Left lobe of liver (tissue), 2 donors: ENCODE measurements at regions not wholly inside any gene's neighbourhood (a gene's known extent, or its start where the extent isn't known, plus 50 kb on each side); places are given as distances from the start of the nearest gene placed in this dataset.

Experiments used
- ATAC-seq: fragments of 200-7000 bp; cut with Tn5 transposase; one replicate; pipeline ENCODE4 v1.9.1; 2020; ENCODE audit warnings: mild to moderate bottlenecking, moderate library complexity
- DNase-seq: peaks from one replicate; pipeline ENCODE4 v3.0.0-alpha.2; 2020; ENCODE audit warnings: low spot score
- donor health status: DM: no; HTN: no; CAD: no; lungs with moderate emphysema.
- donor health status: DM: no; HTN: yes; CAD: no.

DNA sequence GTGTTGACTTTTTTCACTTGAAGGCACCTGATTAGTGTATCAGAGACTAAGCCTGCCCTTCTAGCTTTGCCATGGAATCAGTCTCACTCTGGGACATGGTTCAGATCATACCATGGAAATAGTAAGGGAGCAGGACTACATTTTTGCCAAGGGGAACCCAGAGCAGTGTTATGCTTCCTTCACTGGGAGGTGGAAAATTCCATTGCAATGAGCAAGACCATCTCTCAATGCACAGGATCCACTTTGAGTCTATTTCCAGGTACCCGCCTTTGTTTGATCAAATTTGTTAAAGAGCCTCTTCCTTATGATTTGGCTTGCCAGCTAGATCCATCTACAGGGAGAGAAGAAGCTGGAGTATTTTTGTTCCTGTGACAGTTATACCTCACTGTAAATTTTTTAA is 395.8 kb downstream of the MTX2 start:
- ATAC-seq (no peak), DNase-seq (no peak)

DNA sequence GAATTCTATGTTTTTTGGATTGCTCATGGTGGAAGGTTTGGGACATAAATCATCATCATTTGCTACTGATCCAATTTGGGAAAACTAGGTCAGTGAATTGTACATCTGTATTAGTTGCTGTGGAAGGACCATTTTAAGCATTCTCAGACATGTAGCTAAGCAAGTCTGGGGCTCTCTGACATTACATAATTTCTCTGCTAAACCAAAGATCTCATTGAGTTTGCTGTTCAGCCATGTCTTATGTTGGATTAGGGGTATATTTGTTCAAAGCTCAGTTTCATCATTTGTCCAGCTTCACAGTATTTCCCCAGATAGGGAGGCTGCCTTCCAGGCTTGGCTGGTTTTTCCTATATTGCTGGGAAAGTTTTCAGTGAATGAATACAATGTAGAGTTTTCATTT is 399.7 kb downstream of the MTX2 start:
- DNase-seq (no peak), ATAC-seq (no peak)

DNA sequence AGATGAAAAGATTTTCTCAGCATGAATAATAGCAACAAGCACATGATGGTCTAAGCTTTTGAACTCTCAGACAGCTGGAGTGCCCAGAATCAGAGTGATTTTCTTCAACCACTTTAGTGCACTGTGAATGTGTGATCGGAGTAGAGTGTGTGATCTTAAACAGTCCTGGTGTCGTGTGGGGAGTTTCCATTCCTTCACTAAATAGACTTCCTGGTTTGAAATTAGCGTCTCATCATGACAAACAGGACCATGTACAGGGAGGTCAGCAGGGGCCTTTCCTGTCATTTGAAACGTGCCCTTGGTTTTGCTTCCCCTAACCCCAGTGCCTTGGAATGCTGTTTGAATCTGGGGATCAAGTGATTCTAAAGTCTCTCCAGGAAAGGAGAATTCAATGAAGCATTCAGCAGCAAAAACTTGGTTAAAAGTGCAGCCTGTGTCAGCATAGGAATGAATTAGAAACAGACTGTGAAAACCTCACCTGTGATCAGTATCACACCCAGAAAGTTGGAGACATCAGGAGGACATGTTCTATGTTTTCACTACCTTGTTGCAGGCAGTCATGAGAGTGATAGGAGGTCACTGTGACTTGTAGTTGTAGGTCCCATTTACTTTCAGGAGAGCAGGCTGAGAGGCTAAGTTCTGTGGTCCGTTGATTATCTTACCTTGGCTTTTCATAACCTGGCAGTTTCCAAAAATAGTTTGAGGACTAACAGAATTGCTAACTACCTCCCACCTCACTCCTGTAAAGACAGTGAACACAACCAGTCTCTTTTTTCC is 400.3 kb downstream of the MTX2 start:
- no peak for ATAC-seq

GRCh38 chr2:176675271-176675949 is 406.2 kb downstream of the MTX2 start:
- DNase-seq (no peak), ATAC-seq (no peak)

More for the DNA sequence above, 400.3 kb downstream of the MTX2 start:
- no peak for DNase-seq

- DNase-seq (no peak), ATAC-seq (no peak)
Measured at GRCh38 chr2:176677746-176678265, 408.6 kb downstream of the MTX2 start.

DNA sequence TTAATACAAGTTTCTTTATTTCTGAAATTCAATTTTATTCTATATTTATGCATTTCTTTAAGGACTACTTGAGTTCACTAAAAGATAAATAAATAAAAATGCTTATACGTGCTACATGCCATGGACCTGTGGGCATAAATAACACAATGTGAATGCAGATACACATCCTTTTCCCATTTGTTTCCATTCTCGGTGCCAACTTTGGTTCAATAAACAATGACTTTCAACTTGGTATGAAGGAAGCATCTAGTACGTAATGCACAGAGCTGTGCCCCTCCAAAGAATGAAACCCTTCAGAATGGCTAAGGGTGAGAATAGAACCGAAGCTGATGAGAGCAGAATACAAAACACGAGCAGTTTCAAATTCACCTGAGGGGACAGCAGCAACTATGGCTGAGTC is 409.3 kb downstream of the MTX2 start:
- DNase-seq (no peak), ATAC-seq (no peak)

GRCh38 chr2:176679061-176679669 is 409.9 kb downstream of the MTX2 start:
- no peak for DNase-seq
- no peak for ATAC-seq

GRCh38 chr2:176680916-176681516 is 411.8 kb downstream of the MTX2 start:
- ATAC-seq: no peak
- DNase-seq: no peak

- ATAC-seq (no peak), DNase-seq (no peak)
Measured at GRCh38 chr2:176681584-176682115, 412.4 kb downstream of the MTX2 start.

GRCh38 chr2:176682278-176682677 is 413.0 kb downstream of the MTX2 start:
- DNase-seq: no peak
- ATAC-seq: no peak

- DNase-seq: no peak
- no peak for ATAC-seq
Measured at GRCh38 chr2:176683618-176684111, 414.4 kb downstream of the MTX2 start.

DNA sequence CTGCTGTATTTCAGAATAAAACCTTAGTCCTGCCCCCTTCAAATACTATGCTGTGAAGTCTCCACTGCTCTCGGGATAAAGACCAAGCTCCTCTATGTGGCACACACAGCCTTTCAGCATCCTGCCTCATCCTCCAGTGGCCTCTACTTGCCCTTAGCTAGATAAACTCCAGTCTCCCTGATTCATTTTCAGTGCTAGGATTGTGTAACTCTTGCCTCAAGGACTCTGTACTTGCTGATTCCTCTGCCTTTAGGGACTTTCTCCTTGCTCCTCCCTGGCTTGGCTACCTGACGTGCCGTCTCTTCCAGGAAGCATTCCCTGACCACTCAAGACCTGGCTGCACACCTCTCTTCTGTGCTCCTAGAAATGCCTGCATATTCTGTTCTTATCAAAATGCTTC is 416.7 kb downstream of the MTX2 start:
- ATAC-seq (no peak), DNase-seq (no peak)

DNA sequence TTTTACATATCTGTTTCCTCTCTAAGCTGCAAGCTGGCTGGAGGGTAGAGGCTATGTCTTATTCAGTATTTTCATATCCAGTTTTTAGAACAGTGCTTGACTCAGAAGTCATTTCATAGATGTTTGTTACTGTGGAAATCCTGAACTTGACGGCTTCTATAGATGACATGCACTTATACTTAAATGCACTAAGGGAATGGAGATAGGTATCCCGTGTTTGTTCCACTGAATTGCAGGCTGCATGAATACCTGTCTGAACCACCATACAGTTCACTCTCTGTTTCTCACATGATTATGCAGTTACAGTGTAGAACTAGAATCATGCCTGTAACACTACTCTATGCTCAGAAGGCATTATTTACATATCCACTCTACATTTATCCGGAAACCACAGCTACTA is 417.1 kb downstream of the MTX2 start:
- DNase-seq (no peak), ATAC-seq (no peak)

GRCh38 chr2:176687342-176687741 is 418.1 kb downstream of the MTX2 start:
- ATAC-seq: no peak

GRCh38 chr2:176687944-176688343 is 418.7 kb downstream of the MTX2 start:
- no peak for DNase-seq
- ATAC-seq: no peak

More at GRCh38 chr2:176687342-176687741, 418.1 kb downstream of the MTX2 start:
- no peak for DNase-seq

GRCh38 chr2:176689711-176690110 is 420.5 kb downstream of the MTX2 start:
- ATAC-seq (no peak), DNase-seq (no peak)

GRCh38 chr2:176691471-176691870 is 422.2 kb downstream of the MTX2 start:
- DNase-seq: no peak
- no peak for ATAC-seq

GRCh38 chr2:176692533-176692932 is 423.3 kb downstream of the MTX2 start:
- ATAC-seq (no peak), DNase-seq (no peak)

DNA sequence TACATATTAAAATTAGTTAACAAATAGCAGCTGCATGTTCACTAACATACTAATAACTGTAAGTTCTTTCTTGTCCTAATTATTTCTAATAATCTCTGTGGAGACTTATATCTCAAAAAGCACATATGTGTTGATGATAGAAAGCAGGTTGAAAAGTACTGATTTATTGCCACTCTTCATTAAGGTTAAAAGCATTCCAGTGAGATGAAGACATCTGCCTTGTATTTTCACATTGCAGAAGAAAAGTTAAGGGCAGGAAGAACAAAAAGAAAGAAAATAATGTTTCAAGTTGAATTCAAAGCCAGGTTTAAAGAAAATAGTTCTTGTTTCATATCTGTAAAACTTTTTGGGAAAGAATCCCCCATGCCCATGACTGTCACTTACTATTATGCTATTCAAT is 429.9 kb downstream of the MTX2 start:
- ATAC-seq (no peak), DNase-seq (no peak)

- no peak for ATAC-seq
- no peak for DNase-seq
Measured at GRCh38 chr2:176699644-176700043, 430.4 kb downstream of the MTX2 start.

DNA sequence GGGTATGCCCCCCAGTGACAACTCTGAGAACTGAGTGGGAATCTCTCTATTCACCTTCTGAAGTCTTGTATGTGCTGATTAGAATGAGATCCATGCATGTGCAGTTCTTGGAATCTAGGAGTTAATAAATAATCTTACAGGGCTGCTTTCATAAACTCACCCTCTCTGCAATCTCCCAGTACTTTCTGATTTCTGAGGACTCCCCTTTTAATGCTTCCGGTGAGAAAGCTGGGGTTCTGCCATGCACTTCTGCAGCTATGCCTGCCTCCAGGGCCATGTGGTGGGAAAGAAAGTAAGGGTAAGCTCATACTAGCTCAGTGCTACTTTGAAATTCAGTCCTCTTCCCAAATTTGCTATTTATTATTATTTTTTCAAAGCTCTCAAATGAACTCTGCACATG is 432.9 kb downstream of the MTX2 start:
- DNase-seq: no peak
- ATAC-seq: no peak
